ENCODE measurements at regions not wholly inside any gene's neighbourhood (a gene's known extent, or its start where the extent isn't known, plus 50 kb on each side); places are given as distances from the start of the nearest gene placed in this dataset.
"Not testable (repeated sequence)": the region's sequence is repeated elsewhere in the genome, so short reads cannot be mapped to it uniquely, and the experiment has no call there.

GRCh38 chrX:3990569-3990968 is 277.1 kb upstream of the PRKX start:
- H3K9me1 ChIP-seq (replicated peaks; ENCODE audit: control insufficient read depth, extremely low read depth, insufficient read depth, low read length) = no peaks in the 10 kb centered on the region
- no peaks in the 10 kb centered on the region for H3K27me3 ChIP-seq (ENCODE audit: control insufficient read depth in 2 of 2, insufficient read depth in 2 of 2, low read length in 2 of 2)
- no peaks in the 10 kb centered on the region for H3K9me3 ChIP-seq (replicated peaks; ENCODE audit: control insufficient read depth, insufficient read depth, low read length)
- dilution Hi-C loops (cut with MboI; ENCODE audit: extremely low pct_ligation_motif_present, low sequenced_read_pairs) (no loop called here), intact Hi-C loops (cut with micrococcal nuclease) (no loop called here)
- no peaks in the 10 kb centered on the region for H4K20me1 ChIP-seq (replicated peaks; ENCODE audit: control insufficient read depth, extremely low read depth, insufficient read depth, low read length)
- no peak overlapping the region for H2AFZ ChIP-seq (ENCODE audit: low read depth, low read length)
- no peaks in the 10 kb centered on the region for H3K4me1 ChIP-seq (ENCODE audit: control insufficient read depth, extremely low read depth, insufficient read depth, low read length)
- no peak overlapping the region for H3K9ac ChIP-seq (replicated peaks; ENCODE audit: extremely low read depth, insufficient read depth, low read length)
- FAIRE-seq (no peak), DNase-seq (ENCODE audit: low read depth, low spot score) (no peak)
- H3K4me3 ChIP-seq (replicated peaks in 1 of 3; ENCODE audit: insufficient read depth in 1 of 3, low read depth in 1 of 3, low read length in 3 of 3) = no peak overlapping the region
- ChIA-PET POLR2A (no interaction called here), CTCF (no interaction called here)
- H3K36me3 ChIP-seq (ENCODE audit: control insufficient read depth in 2 of 2, extremely low read depth in 1 of 2, insufficient read depth in 2 of 2, low read length in 2 of 2) = no peaks in the 10 kb centered on the region
- TF ChIP-seq, protein P1, sequence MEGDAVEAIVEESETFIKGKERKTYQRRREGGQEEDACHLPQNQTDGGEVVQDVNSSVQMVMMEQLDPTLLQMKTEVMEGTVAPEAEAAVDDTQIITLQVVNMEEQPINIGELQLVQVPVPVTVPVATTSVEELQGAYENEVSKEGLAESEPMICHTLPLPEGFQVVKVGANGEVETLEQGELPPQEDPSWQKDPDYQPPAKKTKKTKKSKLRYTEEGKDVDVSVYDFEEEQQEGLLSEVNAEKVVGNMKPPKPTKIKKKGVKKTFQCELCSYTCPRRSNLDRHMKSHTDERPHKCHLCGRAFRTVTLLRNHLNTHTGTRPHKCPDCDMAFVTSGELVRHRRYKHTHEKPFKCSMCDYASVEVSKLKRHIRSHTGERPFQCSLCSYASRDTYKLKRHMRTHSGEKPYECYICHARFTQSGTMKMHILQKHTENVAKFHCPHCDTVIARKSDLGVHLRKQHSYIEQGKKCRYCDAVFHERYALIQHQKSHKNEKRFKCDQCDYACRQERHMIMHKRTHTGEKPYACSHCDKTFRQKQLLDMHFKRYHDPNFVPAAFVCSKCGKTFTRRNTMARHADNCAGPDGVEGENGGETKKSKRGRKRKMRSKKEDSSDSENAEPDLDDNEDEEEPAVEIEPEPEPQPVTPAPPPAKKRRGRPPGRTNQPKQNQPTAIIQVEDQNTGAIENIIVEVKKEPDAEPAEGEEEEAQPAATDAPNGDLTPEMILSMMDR (IDR thresholded peaks at IDR 0.05; ENCODE audit: extremely low read depth in 1 of 2, insufficient read depth in 1 of 2, low read depth in 1 of 2, low read length in 2 of 2) = no peak
- no peak for TF ChIP-seq EZH2 (IDR thresholded peaks at IDR 0.05; ENCODE audit: borderline replicate concordance, low read depth, low read length, severe bottlenecking)
- TF ChIP-seq FOS (IDR thresholded peaks at IDR 0.05; ENCODE audit: borderline replicate concordance, insufficient read depth, low read length) = no peak
- no peak for TF ChIP-seq POLR2A (IDR thresholded peaks at IDR 0.05; ENCODE audit: low read depth, low read length)
- TF ChIP-seq MYC (IDR thresholded peaks at IDR 0.05; ENCODE audit: low read depth, low read length) = no peak
- no peak for TF ChIP-seq JUN (IDR thresholded peaks at IDR 0.05; ENCODE audit: borderline replicate concordance, insufficient read depth, insufficient read length, low read depth)
- TF ChIP-seq, protein P2, sequence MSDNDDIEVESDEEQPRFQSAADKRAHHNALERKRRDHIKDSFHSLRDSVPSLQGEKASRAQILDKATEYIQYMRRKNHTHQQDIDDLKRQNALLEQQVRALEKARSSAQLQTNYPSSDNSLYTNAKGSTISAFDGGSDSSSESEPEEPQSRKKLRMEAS (IDR thresholded peaks at IDR 0.05; ENCODE audit: insufficient read depth, insufficient read length) = no peak
- TF ChIP-seq POLR2AphosphoS5 (IDR thresholded peaks at IDR 0.05; ENCODE audit: insufficient read depth, low read depth, low read length) = no peak
- no peak for TF ChIP-seq GATA2 (IDR thresholded peaks at IDR 0.05; ENCODE audit: insufficient read depth, insufficient read length, low read depth, low read length)
- BruUV-seq (replicated peaks) = no TSS peak
- no peaks in the 10 kb centered on the region for H3K79me2 ChIP-seq (ENCODE audit: control insufficient read depth, insufficient read depth, low read length)
- H3K27ac ChIP-seq (ENCODE audit: insufficient read depth, low read depth, low read length) = no peak overlapping the region
- H3K4me2 ChIP-seq (ENCODE audit: insufficient read depth, low read length) = no peak overlapping the region

DNA sequence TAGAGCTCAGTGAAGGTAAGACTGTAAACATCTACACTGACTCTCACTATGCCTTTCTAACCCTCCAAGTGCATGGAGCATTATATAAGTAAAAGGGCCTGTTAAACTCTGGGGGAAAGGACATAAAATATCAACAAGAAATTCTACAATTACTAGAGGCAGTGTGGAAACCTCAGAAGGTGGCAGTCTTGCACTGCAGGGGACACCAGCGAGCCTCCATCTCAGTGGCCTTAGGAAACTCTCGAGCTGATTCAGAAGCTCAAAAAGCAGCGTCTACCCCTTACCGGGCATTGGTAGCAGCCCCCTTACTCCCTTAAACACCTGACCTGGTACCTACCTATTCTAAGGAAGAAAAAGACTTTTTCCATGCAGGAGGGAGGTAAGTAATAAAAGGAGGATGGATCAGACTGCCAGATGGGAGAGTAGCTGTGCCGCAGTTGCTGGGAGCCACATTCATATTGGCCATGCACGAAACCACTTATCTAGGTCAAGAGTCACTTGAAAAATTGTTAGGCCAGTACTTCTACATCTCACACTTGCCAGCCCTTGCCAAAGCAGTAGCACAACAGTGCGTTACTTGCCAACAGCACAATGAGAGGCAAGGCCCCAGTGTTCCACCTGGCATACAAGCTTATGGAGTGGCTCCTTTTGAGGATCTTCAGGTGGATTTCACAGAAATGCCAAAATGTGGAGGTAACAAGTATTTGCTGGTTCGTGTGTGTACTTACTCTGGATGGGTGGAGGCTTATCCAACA is 258.8 kb upstream of the PRKX start:
- H3K9me3 ChIP-seq (replicated peaks; ENCODE audit: control insufficient read depth, insufficient read depth, low read length); H3K4me1 ChIP-seq (ENCODE audit: control insufficient read depth, extremely low read depth, insufficient read depth, low read length); H3K4me2 ChIP-seq (ENCODE audit: insufficient read depth, low read length); DNase-seq (ENCODE audit: low read depth, low spot score); H2AFZ ChIP-seq (ENCODE audit: low read depth, low read length); dilution Hi-C loops (cut with MboI; ENCODE audit: extremely low pct_ligation_motif_present, low sequenced_read_pairs); intact Hi-C loops (cut with micrococcal nuclease); H3K9me1 ChIP-seq (replicated peaks; ENCODE audit: control insufficient read depth, extremely low read depth, insufficient read depth, low read length); FAIRE-seq; CTCF ChIA-PET; H3K27ac ChIP-seq (ENCODE audit: insufficient read depth, low read depth, low read length); H3K27me3 ChIP-seq (ENCODE audit: control insufficient read depth in 2 of 2, insufficient read depth in 2 of 2, low read length in 2 of 2); H4K20me1 ChIP-seq (replicated peaks; ENCODE audit: control insufficient read depth, extremely low read depth, insufficient read depth, low read length); POLR2A ChIA-PET; H3K9ac ChIP-seq (replicated peaks; ENCODE audit: extremely low read depth, insufficient read depth, low read length); BruUV-seq (replicated peaks); H3K79me2 ChIP-seq (ENCODE audit: control insufficient read depth, insufficient read depth, low read length); H3K36me3 ChIP-seq (ENCODE audit: control insufficient read depth in 2 of 2, extremely low read depth in 1 of 2, insufficient read depth in 2 of 2, low read length in 2 of 2); H3K4me3 ChIP-seq (replicated peaks in 1 of 3; ENCODE audit: insufficient read depth in 1 of 3, low read depth in 1 of 3, low read length in 3 of 3): not testable (repeated sequence)
